NCI-H345 (cell line): ENCODE measurements at regions not wholly inside any gene's neighbourhood (a gene's known extent, or its start where the extent isn't known, plus 50 kb on each side); places are given as distances from the start of the nearest gene placed in this dataset.
A peak's percentile ranks its signal among the peaks of the same experiment; 100 is the strongest.

Experiments
- DNase-seq: peaks from one replicate; lab custom pipeline; 2025; lab: John Stamatoyannopoulos, UW

DNA sequence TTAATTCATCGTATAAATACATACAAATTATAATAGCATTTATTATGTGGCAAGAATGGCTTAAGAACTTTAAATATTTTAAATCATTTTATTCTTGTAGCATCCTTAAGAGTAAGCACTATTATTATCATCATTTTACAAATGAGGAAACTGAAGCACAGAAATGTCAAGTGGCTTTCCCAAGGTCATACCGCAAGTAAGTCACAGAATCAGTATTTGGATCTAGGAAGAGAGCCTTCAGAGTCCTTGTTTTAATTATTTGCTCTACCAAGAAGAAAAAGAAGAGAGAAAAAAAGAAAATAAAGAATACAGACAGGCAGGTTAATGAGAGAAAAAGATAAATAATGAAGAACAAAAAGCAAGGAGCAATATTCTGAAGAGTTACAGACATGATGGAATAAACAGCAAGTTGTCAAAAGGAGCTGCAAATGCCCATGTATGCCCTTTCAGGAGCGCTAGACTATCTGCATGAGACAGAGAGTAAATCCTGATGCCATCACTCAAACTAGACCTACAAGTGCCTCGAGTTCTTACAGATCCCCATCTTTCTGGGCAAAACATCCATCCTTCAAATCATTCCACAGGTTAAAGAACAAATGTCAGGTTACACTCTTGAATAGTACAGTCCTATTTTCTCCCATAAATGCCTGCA, 57.8 kb upstream of the ETAA1 start:
- DNase-seq = no peak

DNA sequence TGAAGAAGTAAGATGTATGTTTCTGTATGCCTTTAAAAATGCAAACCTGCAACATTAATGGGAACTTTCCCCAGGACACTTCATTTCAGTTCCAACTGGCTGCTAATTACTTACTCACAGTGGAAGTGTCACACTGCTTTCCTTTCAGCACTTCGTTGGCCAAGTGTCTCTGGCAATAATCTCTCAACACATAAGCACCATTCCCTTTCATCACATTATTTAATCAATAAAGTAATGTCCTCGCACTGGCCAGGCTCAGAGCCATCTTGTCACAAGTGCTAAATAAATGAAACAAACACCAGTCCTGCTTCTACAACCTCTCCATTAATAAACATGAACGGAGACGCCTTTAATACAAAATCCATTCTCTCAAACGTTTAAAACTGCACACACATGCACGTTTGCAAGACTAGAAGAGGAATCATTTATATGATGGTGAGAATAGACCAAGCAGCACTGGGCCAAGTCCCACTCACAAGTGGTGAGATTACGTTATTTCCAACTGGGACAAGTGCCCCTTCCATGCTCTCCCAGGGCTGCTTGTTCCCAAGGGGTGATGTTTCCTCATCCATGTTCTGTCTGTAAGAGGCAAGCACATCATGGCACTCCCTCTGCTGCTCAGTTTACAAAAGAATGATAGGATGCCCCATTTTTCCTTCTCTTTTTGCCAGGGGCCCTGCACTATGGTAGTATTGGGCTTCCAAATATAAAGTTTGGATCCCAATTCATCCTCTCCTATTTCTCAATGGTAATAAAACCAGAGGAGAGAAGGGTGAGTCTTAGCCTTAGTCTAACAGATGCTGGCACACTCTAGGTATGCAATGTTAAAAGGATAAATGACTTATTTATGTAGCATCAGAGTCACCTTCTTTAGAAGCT, 56.8 kb upstream of the ETAA1 start:
- DNase-seq = peak; percentile 9

DNA sequence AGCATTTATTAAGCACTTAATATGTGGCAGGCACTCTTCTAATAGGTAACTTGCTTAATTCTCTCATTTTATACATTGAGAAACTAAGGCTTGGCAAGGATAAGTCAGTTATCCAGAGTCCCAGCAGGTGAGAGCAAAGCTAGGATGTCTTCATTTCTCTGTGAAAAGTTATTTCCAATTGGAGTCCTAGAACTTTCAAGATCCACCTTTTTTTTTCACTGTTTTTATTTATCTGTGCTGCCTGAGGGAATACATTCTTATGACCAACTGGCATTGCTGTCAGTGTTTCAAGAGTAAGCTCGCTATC, 56.2 kb upstream of the ETAA1 start:
- DNase-seq = no peak

DNA sequence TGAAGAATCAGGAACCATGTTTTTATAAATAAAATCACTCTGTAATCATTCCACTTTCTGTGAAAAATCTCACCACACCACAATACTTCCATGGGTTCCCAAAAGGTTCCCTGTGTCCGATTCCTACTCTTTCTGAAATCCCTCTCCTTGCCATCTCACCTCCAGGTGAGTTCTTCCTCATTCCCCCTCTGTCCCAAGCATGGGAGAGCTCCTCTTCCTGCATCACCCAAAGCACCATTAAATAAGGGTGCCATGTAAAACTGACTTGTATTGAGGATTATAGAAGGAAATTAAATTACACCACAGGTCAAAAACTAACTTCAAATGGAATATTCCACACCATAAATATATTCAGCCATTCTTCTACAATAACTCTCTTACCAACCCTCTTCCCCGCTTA, 55.8 kb upstream of the ETAA1 start:
- DNase-seq = no peak

DNA sequence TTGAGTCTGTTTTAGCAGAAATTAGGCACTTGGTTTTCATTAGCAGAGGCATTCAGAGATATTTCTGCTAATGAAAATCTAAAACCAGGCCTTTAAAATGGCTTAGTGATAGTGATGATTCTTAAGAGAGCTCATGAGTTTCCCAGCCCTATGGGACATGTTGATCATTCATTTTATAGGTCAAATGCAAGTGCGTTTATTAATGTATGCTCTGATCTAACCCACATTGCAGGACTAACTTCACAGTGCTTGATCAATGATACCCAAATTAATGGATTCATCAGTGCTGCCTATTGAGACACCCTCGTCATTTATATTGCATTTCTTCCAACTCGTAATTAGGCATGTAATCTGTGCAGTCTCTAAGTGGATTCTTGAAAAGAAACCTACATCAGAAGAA, 54.7 kb upstream of the ETAA1 start:
- DNase-seq = no peak

DNA sequence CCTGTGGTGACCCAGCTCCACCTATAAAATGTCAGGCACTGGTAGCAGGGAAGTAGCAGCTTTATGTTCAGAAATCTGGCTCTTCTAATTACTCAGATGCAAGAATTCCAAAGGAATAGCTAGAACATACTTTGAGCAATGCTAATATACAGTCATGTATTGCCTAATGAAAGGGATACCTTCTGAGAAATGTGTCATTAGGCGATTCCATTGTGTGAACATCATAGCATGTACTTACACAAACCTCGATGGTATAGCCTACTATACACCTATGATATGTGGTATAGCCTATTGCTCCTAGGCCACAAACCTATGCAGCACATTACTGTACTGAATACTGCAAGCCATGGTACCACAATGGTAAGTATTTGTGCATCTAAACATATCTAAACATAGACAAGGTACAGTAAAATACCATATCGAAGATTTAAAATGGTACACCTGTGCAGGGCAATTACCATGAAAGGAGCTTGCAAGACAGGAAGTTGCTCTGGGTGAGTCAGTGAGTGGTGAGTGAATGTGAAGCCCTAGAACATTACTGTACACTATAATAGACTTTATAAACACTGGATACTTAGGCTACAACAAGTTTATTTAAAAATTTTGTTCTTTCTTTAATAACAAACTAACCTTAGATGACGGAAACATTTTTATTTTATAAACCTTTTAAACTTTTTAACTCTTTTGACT, 50.3 kb upstream of the ETAA1 start:
- DNase-seq = no peak
